ENCODE measurements at regions not wholly inside any gene's neighbourhood (a gene's known extent, or its start where the extent isn't known, plus 50 kb on each side); places are given as distances from the start of the nearest gene placed in this dataset.

DNA sequence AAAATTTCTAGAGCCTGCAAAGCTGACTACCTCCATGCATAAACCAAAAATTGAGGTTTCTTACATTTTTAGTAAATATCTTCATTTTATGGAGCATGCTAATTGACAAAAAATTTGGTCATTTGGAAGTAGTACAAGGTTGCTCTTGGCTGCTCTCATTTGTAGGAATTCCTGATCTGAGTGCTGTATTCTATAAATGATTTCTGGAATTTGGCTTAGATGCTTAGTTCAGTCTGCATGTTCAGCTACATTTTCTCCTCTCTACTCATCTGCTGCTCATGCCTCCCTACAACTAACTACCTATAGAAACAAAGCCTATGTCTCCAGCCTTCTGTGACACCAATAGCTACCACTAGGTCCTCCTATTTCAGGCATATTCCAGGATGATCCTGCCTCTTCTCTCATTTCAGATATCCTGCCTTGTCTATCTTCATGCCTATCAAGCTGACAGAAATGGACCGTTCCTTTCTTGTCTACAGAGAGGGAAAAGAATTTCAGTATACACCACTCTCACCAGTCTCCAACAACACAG is 901.1 kb downstream of the TBL1XR1 start:
- TF ChIP-seq CTCF (IDR thresholded peaks at IDR 0.05) (no peak), POLR2A (IDR thresholded peaks at IDR 0.05) (no peak)
